MG63 (cell line): ENCODE measurements at regions not wholly inside any gene's neighbourhood (a gene's known extent, or its start where the extent isn't known, plus 50 kb on each side); places are given as distances from the start of the nearest gene placed in this dataset.
"Not testable (repeated sequence)": the region's sequence is repeated elsewhere in the genome, so short reads cannot be mapped to it uniquely, and the experiment has no call there.

Experiments used
- DNase-seq: peaks from one replicate; pipeline ENCODE4 v3.0.0-alpha.2; 2020
- H3K27me3 ChIP-seq: fragments of 250-450 bp; sonication (Bioruptor Pico); 2 replicates; pipeline ENCODE4 v1.5.1; 2020; ENCODE audit warnings: mild to moderate bottlenecking, moderate library complexity
- H3K36me3 ChIP-seq: fragments of 250-450 bp; sonication (Bioruptor Pico); 2 replicates; pipeline ENCODE4 v1.5.1; 2020; ENCODE audit warnings: mild to moderate bottlenecking, moderate library complexity
- H3K4me3 ChIP-seq: fragments of 250-450 bp; sonication (Bioruptor Pico); 2 replicates; pipeline ENCODE4 v1.5.1; 2020; ENCODE audit warnings: mild to moderate bottlenecking, moderate library complexity
- H3K9me3 ChIP-seq: fragments of 250-450 bp; sonication (Bioruptor Pico); 2 replicates; pipeline ENCODE4 v1.5.1; 2020; ENCODE audit warnings: mild to moderate bottlenecking, moderate library complexity

DNA sequence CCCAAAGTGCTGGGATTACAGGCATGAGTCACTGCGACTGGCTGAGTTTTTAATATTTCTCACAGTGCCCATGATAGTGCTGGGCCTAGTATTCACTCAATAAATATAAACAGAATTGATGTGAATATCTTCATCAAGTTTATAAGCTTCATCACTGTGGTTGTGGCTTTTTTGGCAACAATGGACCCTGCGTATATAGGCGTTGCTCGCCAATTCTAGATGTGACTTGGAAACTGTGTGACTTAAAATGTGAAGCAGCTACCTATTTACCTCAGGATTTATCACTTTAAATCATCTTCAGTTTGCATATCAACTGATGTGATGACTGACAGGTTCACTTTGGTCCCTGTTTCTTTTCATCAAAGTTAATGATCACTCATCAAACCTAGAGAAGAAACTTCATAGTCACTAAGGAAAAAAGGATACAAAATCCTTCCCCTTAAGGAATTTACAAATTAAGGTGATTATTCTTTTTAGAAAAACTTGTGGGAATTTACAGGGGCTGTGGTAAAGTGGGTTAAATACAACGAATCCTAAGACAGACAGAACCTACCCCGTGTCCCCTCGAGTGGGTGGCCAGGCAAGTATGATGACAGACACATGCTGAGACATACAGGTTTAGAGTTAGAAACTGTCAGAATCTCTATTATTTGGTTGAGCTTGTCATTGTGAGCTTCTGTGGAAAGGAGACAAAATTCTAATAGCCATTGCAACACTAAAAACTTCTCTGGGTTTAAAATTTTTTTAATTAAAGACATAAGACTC lies 101.3 kb downstream of the AKAP11 start:
- no peak overlapping the region for H3K4me3 ChIP-seq
- DNase-seq: no peak
- H3K9me3 ChIP-seq: no peaks in the 10 kb centered on the region
- H3K36me3 ChIP-seq: no peaks in the 10 kb centered on the region
- H3K27me3 ChIP-seq: no peaks in the 10 kb centered on the region

DNA sequence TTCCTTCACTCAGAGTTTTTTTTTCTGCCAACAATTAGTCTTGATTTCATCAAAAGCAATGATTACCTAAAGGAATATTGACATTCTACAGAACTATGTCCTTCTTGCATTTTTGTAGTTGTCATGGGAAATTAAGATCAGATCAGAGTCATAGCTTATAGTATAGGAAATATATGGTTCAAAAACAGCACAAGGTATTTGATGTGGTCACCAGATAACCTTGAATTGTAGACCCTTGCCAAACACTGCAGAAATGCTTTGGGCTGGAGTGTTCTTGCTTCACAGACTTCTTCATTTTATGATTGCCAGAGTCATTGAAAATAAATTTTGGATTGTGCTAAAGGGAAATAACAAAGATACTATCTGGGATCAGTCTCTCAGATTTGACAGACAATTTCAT lies 103.7 kb downstream of the AKAP11 start:
- Histone ChIP-seq H3K27me3 (no peaks in the 10 kb centered on the region), H3K9me3 (no peaks in the 10 kb centered on the region), H3K36me3 (no peaks in the 10 kb centered on the region), H3K4me3 (no peak overlapping the region)
- DNase-seq: no peak

DNA sequence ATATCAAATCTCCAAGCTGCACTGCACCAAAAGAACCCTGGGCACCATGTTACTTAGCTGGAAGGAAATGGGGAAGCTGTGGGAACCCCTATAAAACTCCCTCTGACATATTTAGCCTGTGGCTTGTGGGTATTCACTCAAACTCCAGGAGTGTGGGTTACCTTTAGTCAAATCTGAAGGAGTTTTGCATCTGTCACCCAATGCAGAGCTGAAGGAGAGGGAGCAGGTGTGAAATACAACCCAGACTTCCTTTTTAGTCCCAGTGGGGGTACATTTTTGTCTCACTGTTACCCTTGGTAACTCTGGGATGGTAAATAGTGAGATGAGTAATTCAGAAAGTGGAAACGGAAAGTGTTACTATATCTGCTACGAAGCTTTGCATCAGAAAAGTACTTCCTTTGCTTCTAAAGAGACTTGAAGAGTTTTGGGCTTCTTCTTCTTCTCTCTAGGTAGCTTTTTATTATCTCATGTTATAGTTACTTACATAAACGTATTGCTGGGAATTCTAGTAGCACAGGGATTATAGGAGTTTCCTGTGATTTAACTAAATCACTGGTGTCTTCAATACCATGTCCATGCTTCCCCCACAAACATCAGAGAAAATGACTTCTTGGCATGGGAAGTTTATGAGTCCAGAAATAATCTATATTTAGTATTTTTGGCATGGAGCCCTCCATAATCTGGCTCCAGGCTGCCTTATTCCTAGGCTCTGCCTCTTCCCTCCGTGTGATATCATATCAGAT lies 105.9 kb downstream of the AKAP11 start:
- Histone ChIP-seq H3K36me3 (no peaks in the 10 kb centered on the region), H3K9me3 (no peaks in the 10 kb centered on the region), H3K4me3 (no peak overlapping the region), H3K27me3 (no peaks in the 10 kb centered on the region)
- no peak for DNase-seq

DNA sequence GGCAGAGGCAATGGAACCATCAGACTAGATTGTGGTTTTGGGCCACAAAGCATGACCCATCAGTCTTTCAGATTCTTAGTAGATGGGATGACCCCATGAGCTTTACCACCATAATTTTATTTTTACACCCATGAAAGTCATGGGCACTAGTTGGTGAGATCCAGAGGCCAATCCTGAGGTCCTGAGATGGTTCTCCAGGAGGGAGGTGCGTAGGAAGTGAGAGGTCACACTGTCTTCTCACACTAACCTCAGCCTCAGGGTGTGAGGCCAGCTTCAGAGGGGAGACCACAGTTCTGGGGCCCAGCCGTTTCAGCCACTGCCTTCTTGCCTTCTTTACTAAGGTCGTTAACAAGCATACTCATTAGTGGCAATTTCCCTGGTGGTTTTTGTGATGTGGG lies 106.4 kb downstream of the AKAP11 start:
- H3K27me3 ChIP-seq: no peaks in the 10 kb centered on the region
- no peak overlapping the region for H3K4me3 ChIP-seq
- H3K9me3 ChIP-seq: no peaks in the 10 kb centered on the region
- DNase-seq: no peak
- no peaks in the 10 kb centered on the region for H3K36me3 ChIP-seq

DNA sequence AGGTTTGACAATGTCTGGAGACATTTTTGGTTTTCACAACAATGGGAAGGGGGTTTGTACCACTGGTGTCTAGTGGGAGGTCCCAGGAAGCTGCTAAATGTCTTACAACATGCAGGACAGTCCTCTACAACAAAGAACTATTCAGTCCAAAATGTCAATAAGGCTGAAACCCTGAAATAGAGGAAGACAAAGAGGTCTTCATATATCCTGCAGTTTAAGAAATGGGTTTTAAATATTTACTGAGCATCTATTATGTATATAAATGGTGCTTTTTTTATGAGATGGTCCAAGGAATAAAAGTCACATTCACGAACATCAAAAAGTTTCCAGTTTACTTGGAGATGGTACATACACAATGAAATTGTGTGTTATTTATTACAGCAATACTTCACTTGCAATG lies 107.3 kb downstream of the AKAP11 start:
- Histone ChIP-seq H3K4me3 (no peak overlapping the region), H3K36me3 (no peaks in the 10 kb centered on the region), H3K27me3 (no peaks in the 10 kb centered on the region), H3K9me3 (no peaks in the 10 kb centered on the region)
- no peak for DNase-seq

DNA sequence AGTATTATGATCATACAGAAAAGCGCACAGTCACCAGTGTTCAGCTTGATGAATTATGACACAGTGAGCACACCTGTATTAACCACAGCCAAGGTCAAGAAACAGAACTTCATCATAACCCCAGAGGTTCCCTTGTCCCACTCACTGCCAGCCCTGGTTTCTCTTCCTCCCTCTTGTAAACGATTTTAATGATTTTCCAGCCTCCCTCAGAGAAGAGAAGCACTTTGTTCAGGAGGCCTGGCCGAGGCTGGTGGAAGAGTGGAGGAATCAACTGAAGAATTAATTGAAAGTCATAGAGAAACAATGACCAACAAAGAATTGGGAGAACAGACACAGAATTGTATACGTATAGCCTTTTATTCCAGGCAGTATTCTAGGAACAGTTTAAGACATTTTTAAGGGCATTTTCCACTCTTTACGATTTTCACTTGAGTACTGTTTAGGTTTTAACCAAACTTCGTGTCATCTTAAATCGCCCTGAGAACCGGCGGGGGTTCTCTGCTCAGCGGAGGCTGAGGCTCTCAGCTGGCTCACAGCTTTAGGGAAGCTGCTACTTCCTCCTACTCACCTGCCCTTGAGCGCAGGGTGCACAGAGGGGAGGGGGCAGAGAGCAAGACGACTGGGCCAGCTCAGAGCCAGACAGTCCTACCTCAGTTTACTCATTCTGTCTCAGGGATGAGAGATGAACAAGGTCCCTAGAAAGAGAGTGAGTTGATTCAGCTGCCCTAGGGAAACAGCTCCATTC lies 108.6 kb downstream of the AKAP11 start:
- Histone ChIP-seq H3K4me3 (no peak overlapping the region), H3K9me3 (no peaks in the 10 kb centered on the region), H3K27me3 (no peaks in the 10 kb centered on the region), H3K36me3 (no peaks in the 10 kb centered on the region)
- DNase-seq: no peak

DNA sequence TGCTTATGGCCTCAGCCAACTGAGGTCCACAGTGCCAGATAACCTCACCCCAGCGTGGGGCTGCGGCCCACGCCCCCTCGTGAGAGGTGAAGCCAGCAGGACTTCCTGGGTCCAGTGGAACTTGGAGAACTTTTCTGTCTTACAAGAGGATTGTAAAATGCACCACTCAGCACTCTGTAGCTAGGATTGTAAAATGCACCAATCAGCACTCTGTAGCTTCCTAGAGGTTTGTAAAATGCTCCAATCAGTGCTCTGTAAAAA lies 109.1 kb downstream of the AKAP11 start:
- H3K9me3 ChIP-seq: no peaks in the 10 kb centered on the region
- no peak overlapping the region for H3K4me3 ChIP-seq
- no peaks in the 10 kb centered on the region for H3K27me3 ChIP-seq
- no peaks in the 10 kb centered on the region for H3K36me3 ChIP-seq
- no peak for DNase-seq

DNA sequence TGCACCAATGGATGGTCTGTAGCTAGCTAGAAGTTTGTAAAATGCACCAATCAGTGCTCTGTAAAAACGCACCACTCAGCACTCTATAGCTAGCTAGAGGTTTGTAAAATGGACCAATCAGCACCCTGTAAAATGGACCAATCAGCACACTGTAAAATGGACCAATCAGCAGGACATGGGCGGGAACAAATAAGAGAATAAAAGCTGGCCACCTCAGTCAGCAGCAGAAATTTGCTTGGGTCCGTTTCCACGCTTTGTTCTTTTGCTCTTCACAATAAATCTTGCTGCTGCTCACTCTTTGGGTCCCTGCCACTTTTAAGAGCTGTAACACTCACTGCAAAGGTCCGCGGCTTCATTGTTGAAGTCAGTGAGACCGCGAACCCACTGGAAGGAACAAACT lies 109.5 kb downstream of the AKAP11 start:
- H3K4me3 ChIP-seq, H3K27me3 ChIP-seq, DNase-seq, H3K9me3 ChIP-seq, H3K36me3 ChIP-seq: not testable (repeated sequence)

DNA sequence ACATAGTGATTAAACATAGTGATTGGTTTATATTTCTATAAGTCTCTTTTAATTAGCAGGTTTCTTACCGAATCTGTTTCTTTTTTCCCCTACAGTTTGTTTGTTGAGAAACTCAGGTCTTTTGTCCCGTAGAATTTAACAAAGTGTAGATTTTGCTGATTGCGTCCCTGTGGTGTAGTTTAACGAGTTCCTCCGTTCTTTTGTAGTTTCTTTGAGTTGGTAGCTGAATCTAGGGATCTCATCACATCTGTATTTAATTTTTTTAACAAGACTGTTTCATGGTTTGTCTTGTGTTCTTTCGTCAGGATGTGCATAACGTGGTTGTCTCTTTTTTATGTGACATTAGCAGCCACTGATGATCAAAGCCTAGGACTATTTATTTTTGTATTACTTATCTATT lies 111.1 kb downstream of the AKAP11 start:
- no peak for DNase-seq
- Histone ChIP-seq H3K4me3 (no peak overlapping the region), H3K36me3 (no peaks in the 10 kb centered on the region), H3K9me3 (no peaks in the 10 kb centered on the region), H3K27me3 (no peaks in the 10 kb centered on the region)

DNA sequence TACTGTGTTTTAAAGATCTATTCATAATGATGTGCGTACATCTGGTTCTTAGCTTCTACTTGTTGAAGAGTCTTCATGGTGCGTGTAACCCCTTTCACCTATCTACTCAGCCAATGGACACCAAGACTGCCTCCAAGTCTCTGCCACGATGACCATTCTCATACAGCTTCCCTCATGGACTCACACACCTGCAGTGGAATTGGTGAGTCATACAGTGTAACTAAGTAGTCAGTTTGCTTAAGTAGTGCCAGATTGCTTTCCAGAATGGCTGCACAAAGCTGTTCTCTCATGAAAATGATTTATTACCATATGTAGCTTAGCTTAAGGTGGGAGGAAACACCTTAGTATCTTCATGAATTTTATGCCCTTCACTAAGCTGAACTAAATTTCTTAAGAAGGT lies 112.3 kb downstream of the AKAP11 start:
- Histone ChIP-seq H3K4me3 (no peak overlapping the region), H3K9me3 (no peaks in the 10 kb centered on the region), H3K27me3 (no peaks in the 10 kb centered on the region), H3K36me3 (no peaks in the 10 kb centered on the region)
- no peak for DNase-seq

DNA sequence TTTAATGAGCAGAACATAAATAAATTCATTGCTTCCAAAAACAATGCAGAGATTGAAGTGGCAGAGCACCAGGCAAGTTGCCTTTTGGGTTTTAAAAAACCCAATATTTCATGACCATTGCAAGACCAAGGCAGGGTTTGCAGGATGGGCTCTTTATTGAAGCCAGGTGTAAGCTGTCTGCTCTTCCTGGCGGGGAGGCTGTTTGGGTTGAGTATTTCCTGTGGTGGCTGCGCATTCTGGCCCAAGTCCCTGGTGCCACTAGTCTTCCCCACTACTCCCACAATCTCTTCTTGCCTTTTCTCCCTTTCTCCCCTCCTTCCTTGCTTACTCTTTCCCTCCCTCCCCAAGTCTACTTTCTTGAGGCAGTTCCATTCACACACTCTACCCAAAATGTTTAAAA lies 116.4 kb downstream of the AKAP11 start:
- Histone ChIP-seq H3K36me3 (no peaks in the 10 kb centered on the region), H3K4me3 (no peak overlapping the region), H3K9me3 (no peaks in the 10 kb centered on the region), H3K27me3 (no peaks in the 10 kb centered on the region)
- no peak for DNase-seq

DNA sequence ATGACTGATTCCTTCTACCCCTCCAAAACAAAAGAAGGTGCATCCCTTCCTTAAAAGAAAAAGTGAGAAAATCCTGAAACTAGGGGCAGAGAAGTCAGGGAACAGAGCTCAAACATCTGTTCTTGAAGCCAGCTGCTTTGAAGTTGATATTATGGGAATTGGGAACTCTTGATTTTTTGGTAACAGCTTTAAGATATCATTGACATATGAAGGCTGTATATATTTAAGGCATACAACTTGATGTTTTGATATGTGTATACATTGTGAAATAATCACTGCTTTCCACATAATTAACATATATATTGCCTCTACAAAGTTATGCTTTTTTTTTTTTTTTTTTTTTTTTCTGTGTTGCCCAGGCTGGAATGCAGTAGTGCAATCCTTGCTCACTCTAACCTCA lies 117.1 kb downstream of the AKAP11 start:
- Histone ChIP-seq H3K27me3 (no peaks in the 10 kb centered on the region), H3K36me3 (no peaks in the 10 kb centered on the region), H3K9me3 (no peaks in the 10 kb centered on the region), H3K4me3 (no peak overlapping the region)
- no peak for DNase-seq

DNA sequence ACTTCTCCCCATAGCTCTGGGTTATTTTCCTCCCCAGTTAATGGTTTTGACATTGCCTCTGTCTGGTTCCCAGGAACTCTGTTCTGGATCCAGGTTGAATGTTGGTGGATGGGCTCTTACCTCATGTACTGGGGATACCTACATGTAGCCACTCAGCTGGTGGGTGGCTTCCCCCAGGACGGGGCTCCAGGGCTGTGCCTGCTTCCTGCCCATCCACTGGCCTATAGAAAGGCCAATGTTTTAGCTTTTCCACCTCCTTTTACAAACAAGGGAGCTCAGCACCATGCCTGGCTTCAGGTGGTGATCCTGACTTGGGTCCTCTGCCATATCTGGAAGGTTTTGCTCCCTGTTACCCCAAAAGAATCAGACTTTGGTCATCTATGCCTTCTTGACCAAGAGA lies 120.2 kb downstream of the AKAP11 start:
- DNase-seq: no peak
- H3K4me3 ChIP-seq: no peak overlapping the region
- H3K27me3 ChIP-seq: no peaks in the 10 kb centered on the region
- no peaks in the 10 kb centered on the region for H3K9me3 ChIP-seq
- no peaks in the 10 kb centered on the region for H3K36me3 ChIP-seq

DNA sequence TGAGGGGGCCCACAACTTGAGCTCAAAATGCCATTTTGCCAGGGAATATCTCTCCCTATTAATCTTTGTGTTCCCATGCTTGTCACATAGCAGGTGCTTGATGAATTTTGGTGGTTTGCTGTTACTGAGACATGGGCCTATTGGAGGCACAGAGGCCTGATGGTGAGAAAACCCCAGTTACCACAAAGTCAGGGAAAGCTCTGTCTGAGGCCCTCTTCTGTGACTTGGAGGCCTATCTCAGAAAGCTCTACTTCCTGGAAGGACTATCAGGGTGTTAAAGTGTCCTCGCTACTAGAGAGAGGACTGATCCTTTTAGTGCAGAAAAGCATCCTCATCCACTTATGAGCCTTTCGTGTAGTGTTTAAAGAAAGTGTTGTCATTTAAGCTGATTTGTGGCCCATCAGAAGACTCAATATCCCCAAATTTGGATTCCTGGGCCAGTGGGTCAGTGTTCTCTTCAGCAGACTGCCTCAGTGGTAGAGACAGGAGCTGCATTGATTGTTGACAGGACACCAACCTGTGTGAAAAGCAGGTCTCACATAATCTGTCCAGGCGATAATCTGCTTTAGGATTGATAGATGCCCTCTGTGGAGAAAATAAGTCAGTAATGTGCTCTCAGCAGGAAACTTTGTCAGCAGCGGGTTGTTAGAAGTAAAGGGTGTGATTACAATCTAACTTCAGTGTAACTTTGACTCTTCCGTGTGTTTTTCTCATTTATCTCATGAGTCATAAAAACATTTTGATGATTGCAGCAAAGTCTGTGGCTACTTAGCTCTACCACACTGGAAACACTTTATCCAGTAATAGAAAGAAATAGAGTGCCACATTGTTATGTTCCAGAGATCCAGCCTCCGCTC lies 121.0 kb downstream of the AKAP11 start:
- H3K36me3 ChIP-seq: no peaks in the 10 kb centered on the region
- DNase-seq: no peak

DNA sequence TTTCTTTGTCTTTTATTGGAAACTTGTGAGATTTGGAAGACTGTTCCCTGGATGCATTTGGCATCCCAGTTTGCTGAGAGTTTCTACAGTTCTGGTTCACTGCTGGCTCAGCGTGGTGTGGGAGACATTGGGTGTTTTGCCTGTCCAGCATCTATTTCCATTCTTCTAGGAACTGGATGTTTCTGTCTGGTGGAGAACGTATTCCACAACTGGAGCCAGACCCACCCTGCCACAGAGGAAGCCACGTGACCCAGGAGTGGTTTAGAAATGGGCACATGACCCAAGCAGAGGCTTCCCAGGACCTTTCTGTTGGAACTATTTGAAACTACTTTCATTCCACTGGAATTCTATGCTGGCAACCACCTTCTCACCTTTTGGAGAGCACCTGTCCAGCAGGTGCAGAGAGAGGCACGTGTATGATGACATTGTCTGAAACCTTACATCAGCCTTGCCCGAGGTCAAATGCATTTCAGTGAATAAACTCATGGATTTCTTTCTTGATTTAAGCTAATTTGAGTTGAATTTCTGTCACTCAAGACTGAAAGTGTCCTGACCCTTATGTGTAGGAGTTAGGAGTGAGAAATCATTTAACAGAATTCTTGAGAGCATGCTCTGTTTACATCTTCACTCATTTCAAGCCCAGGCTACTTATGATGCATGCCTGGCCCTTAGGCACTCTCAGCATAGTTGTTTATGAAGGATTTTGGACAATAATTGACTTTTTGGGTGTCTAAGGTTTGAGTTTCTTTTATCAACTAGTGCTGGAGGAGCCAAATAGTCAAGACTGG lies 121.8 kb downstream of the AKAP11 start:
- no peaks in the 10 kb centered on the region for H3K27me3 ChIP-seq
- no peak for DNase-seq
- H3K9me3 ChIP-seq: no peaks in the 10 kb centered on the region
- no peaks in the 10 kb centered on the region for H3K36me3 ChIP-seq
- no peak overlapping the region for H3K4me3 ChIP-seq

More for the DNA sequence above, 121.0 kb downstream of the AKAP11 start:
- H3K4me3 ChIP-seq: no peak overlapping the region
- no peaks in the 10 kb centered on the region for H3K9me3 ChIP-seq
- H3K27me3 ChIP-seq: no peaks in the 10 kb centered on the region

DNA sequence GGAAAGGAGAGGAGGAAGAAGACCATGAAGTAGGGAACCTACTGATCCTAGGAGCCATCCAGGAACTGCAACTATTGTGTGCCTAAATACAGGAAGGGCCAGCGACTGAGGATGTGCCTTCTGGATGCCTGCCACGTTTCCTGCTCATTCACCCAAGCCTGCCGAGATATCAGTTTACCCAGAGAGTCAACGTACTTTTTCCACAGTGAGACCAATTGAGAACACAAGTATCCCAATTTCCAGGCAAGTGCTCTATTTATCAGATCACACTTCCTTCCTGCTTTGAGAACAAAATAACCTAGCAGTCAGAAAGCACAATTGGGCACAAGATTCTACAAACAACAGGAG lies 122.4 kb downstream of the AKAP11 start:
- no peak overlapping the region for H3K4me3 ChIP-seq
- H3K36me3 ChIP-seq: no peaks in the 10 kb centered on the region
- DNase-seq: no peak
- H3K9me3 ChIP-seq: no peaks in the 10 kb centered on the region
- H3K27me3 ChIP-seq: no peaks in the 10 kb centered on the region
